H1 (cell line): ENCODE measurements at regions not wholly inside any gene's neighbourhood (a gene's known extent, or its start where the extent isn't known, plus 50 kb on each side); places are given as distances from the start of the nearest gene placed in this dataset.

ENCODE experiments used
- CTCF ChIA-PET: fragments of 300-600 bp; sonication (Branson Sonifier 250); formaldehyde crosslinking; loops from one replicate; lab custom pipeline; 2021; ENCODE audit not compliant: partially characterized antibody; lab: Charles Lee
- POLR2A ChIA-PET: fragments of 300-600 bp; sonication (Branson Sonifier 250); formaldehyde crosslinking; loops from one replicate; lab custom pipeline; 2021; ENCODE audit warnings: inconsistent platforms; ENCODE audit not compliant: partially characterized antibody; lab: Charles Lee
- DNase-seq, 2 experiments: peaks; one replicate each; pipeline versions ENCODE4 v3.0.0 to v3.0.0-alpha.2; 2010 to 2022; ENCODE audit warnings: low spot score in 2 of 2, low read depth in 1 of 2, mixed read lengths in 1 of 2
- FAIRE-seq: peaks from 2 replicates; lab custom pipeline; 2011; peaks lifted over from hg19 to GRCh38; lab: Jason Lieb, UNC
- H2AFZ ChIP-seq: 2 replicates; pipeline ENCODE4 v1.8.1; 2012; ENCODE audit warnings: low read length, inconsistent platforms
- H2AK5ac ChIP-seq: 2 replicates; pipeline ENCODE4 v1.6.1; 2013; ENCODE audit warnings: low read depth, low read length
- H2BK120ac ChIP-seq: replicated peaks from 2 replicates; pipeline ENCODE3; 2013; ENCODE audit warnings: low read depth, low read length, inconsistent platforms
- H2BK12ac ChIP-seq: 2 replicates; pipeline ENCODE4 v1.6.1; 2013; ENCODE audit warnings: low read depth, low read length
- H2BK15ac ChIP-seq: 2 replicates; pipeline ENCODE4 v1.6.1; 2013; ENCODE audit warnings: low read length
- H2BK20ac ChIP-seq: 2 replicates; pipeline ENCODE4 v1.6.1; 2013; ENCODE audit warnings: low read length
- H2BK5ac ChIP-seq: 2 replicates; pipeline ENCODE4 v1.6.1; 2013; ENCODE audit warnings: low read depth, low read length
- H3K14ac ChIP-seq: 2 replicates; pipeline ENCODE4 v1.6.1; 2013; ENCODE audit warnings: inconsistent platforms; ENCODE audit not compliant: insufficient read length
- H3K18ac ChIP-seq: 2 replicates; pipeline ENCODE4 v1.6.1; 2013; ENCODE audit warnings: low read length; ENCODE audit errors: extremely low read depth
- H3K23ac ChIP-seq: 2 replicates; pipeline ENCODE4 v1.6.1; 2013; ENCODE audit warnings: inconsistent platforms; ENCODE audit not compliant: insufficient read length
- H3K23me2 ChIP-seq: 2 replicates; pipeline ENCODE4 v1.6.1; 2013; ENCODE audit warnings: low read depth, low read length
- H3K27ac ChIP-seq: 2 replicates; pipeline ENCODE4 v1.6.1; 2011; ENCODE audit warnings: low read depth, low read length, inconsistent platforms
- H3K27me3 ChIP-seq, 4 experiments: replicated peaks in 1 of 4; 1 replicate in 1 of 4; 2 replicates in 3 of 4; pipeline versions ENCODE4 v1.6.1 to v1.8.1; 2011 to 2013; ENCODE audit warnings: low read length in 3 of 4, mild to moderate bottlenecking in 3 of 4, inconsistent platforms in 2 of 4, mixed read lengths in 2 of 4, moderate library complexity in 1 of 4; ENCODE audit not compliant: control insufficient read depth in 3 of 4, insufficient read depth in 3 of 4; ENCODE audit errors: extremely low read depth in 1 of 4
- H3K36me3 ChIP-seq, 4 experiments: 2 replicates each; pipeline versions ENCODE4 v1.6.1 to v1.8.1; 2011 to 2013; ENCODE audit warnings: mild to moderate bottlenecking in 4 of 4, low read length in 3 of 4, moderate library complexity in 2 of 4, control low read depth in 1 of 4, inconsistent platforms in 1 of 4; ENCODE audit not compliant: insufficient read depth in 4 of 4, control insufficient read depth in 2 of 4
- H3K4ac ChIP-seq: replicated peaks from 2 replicates; pipeline ENCODE3; 2013; ENCODE audit warnings: low read length, low read depth, mixed read lengths, inconsistent platforms; ENCODE audit not compliant: insufficient read length
- H3K4me1 ChIP-seq, 4 experiments: replicated peaks in 1 of 4; 1 replicate in 1 of 4; 2 replicates in 3 of 4; pipeline versions ENCODE4 v1.6.1 to v1.8.1; 2011 to 2013; ENCODE audit warnings: low read length in 3 of 4, inconsistent platforms in 2 of 4, mixed read lengths in 1 of 4; ENCODE audit not compliant: insufficient read depth in 4 of 4, control insufficient read depth in 3 of 4
- H3K4me2 ChIP-seq, 2 experiments: 2 replicates each; pipeline versions ENCODE4 v1.6.1 to v1.8.1; 2011 to 2013; ENCODE audit warnings: low read depth in 2 of 2, low read length in 2 of 2, control low read depth in 1 of 2, inconsistent platforms in 1 of 2, mild to moderate bottlenecking in 1 of 2; ENCODE audit not compliant: insufficient read depth in 1 of 2
- H3K4me3 ChIP-seq, 4 experiments: fragments of 200-600, 300-600 bp in 1 of 4; sonication (generic), shearing (Covaris generic), sonication (Bioruptor Twin) in 1 of 4; 2 replicates each; pipeline versions ENCODE4 v1.5.1 to v1.8.1; 2011 to 2016; ENCODE audit warnings: low read length in 4 of 4, low read depth in 3 of 4, control low read depth in 2 of 4, inconsistent platforms in 2 of 4, mild to moderate bottlenecking in 2 of 4, mixed read lengths in 1 of 4, moderate library complexity in 1 of 4; ENCODE audit not compliant: insufficient read depth in 2 of 4; ENCODE audit errors: extremely low read depth in 1 of 4
- H3K56ac ChIP-seq: replicated peaks from 2 replicates; pipeline ENCODE3; 2013; ENCODE audit warnings: low read depth, mild to moderate bottlenecking, mixed read lengths, low read length, inconsistent platforms; ENCODE audit not compliant: insufficient read length
- H3K79me1 ChIP-seq: 2 replicates; pipeline ENCODE4 v1.6.1; 2013; ENCODE audit warnings: low read depth, low read length, control low read depth
- H3K79me2 ChIP-seq, 2 experiments: 2 replicates each; pipeline versions ENCODE4 v1.6.1 to v1.8.1; 2012 to 2013; ENCODE audit warnings: low read length in 2 of 2, mild to moderate bottlenecking in 2 of 2, inconsistent platforms in 1 of 2; ENCODE audit not compliant: insufficient read depth in 2 of 2, control insufficient read depth in 1 of 2
- H3K9ac ChIP-seq, 4 experiments: replicated peaks in 1 of 4; 1 replicate in 1 of 4; 2 replicates in 3 of 4; pipeline versions ENCODE4 v1.6.1 to v1.8.1; 2011 to 2013; ENCODE audit warnings: low read depth in 3 of 4, low read length in 3 of 4, control low read depth in 2 of 4, mild to moderate bottlenecking in 2 of 4, moderate library complexity in 2 of 4, inconsistent platforms in 1 of 4; ENCODE audit errors: extremely low read depth in 1 of 4
- H3K9me3 ChIP-seq, 2 experiments: 2 replicates each; pipeline versions ENCODE4 v1.6.1 to v1.8.1; 2012 to 2013; ENCODE audit warnings: mild to moderate bottlenecking in 2 of 2, moderate library complexity in 2 of 2, control low read depth in 1 of 2, inconsistent platforms in 1 of 2, low read depth in 1 of 2, low read length in 1 of 2, mixed read lengths in 1 of 2; ENCODE audit not compliant: insufficient read depth in 2 of 2
- H4K20me1 ChIP-seq, 2 experiments: replicated peaks in 1 of 2; 2 replicates each; pipeline versions ENCODE3 to v1.8.1; 2011 to 2013; ENCODE audit warnings: inconsistent platforms in 2 of 2, low read length in 2 of 2, mild to moderate bottlenecking in 1 of 2; ENCODE audit not compliant: insufficient read depth in 2 of 2, control insufficient read depth in 1 of 2
- H4K5ac ChIP-seq: 2 replicates; pipeline ENCODE4 v1.6.1; 2013; ENCODE audit warnings: low read length, low read depth, mixed read lengths, inconsistent platforms; ENCODE audit not compliant: insufficient read length
- H4K8ac ChIP-seq: 2 replicates; pipeline ENCODE4 v1.8.0; 2013; ENCODE audit warnings: mild to moderate bottlenecking, moderate library complexity, low read length, inconsistent platforms; ENCODE audit not compliant: insufficient read depth; ENCODE audit errors: extremely low read depth
- H4K91ac ChIP-seq: replicated peaks from 2 replicates; pipeline ENCODE3; 2013; ENCODE audit warnings: low read length, mixed read lengths, inconsistent platforms; ENCODE audit not compliant: insufficient read length
- BRCA1 ChIP-seq: IDR thresholded peaks from 2 replicates; pipeline ENCODE4 v1.6.1; 2012; ENCODE audit warnings: low read depth, low read length, improper control_type of control experiment
- CHD1 ChIP-seq: IDR thresholded peaks from 2 replicates; pipeline ENCODE4 v1.6.1; 2012; ENCODE audit warnings: low read depth, low read length, improper control_type of control experiment
- EGR1 ChIP-seq: IDR thresholded peaks from 2 replicates; pipeline ENCODE4 v1.6.1; 2011; ENCODE audit warnings: low read depth, low read length, borderline replicate concordance
- GTF2F1 ChIP-seq: IDR thresholded peaks from 2 replicates; pipeline ENCODE4 v1.6.1; 2012; ENCODE audit warnings: low read depth, low read length, improper control_type of control experiment, borderline replicate concordance
- HDAC2 ChIP-seq, 2 experiments: fragments of 300-600 bp in 1 of 2; sonication (generic) in 1 of 2; IDR thresholded peaks; 2 replicates each; pipeline ENCODE4 v1.6.1; 2011 to 2012; ENCODE audit warnings: low read depth in 2 of 2, low read length in 2 of 2, mild to moderate bottlenecking in 2 of 2, moderate library complexity in 2 of 2, borderline replicate concordance in 1 of 2, inconsistent platforms in 1 of 2
- HDAC6 ChIP-seq: IDR thresholded peaks from one replicate; pipeline ENCODE4 v1.7.1; 2012; ENCODE audit warnings: low read depth, mild to moderate bottlenecking, inconsistent platforms, low read length, moderate library complexity
- KDM1A ChIP-seq: fragments of 200-600, 300-600 bp; sonication (generic); IDR thresholded peaks from 2 replicates; pipeline ENCODE4 v1.7.1; 2016; ENCODE audit warnings: mild to moderate bottlenecking, low read length, borderline replicate concordance
- MAFK ChIP-seq: IDR thresholded peaks from 2 replicates; pipeline ENCODE4 v1.6.1; 2012; ENCODE audit warnings: low read depth, mild to moderate bottlenecking, improper control_type of control experiment, low read length
- POU5F1 ChIP-seq: IDR thresholded peaks from 2 replicates; pipeline ENCODE4 v1.6.1; 2011; ENCODE audit warnings: low read depth, mild to moderate bottlenecking, low read length, moderate library complexity
- SP1 ChIP-seq: IDR thresholded peaks from 2 replicates; pipeline ENCODE4 v1.6.1; 2011; ENCODE audit warnings: low read depth, low read length
- SP4 ChIP-seq: IDR thresholded peaks from 2 replicates; pipeline ENCODE4 v1.6.1; 2012; ENCODE audit warnings: low read length, inconsistent platforms
- TCF12 ChIP-seq: IDR thresholded peaks from 2 replicates; pipeline ENCODE4 v1.6.1; 2011; ENCODE audit warnings: low read depth, mild to moderate bottlenecking, low read length
- WGBS, 2 experiments: shearing (Covaris generic) in 1 of 2; methylation state at CpG; one replicate each; pipeline versions ENCODE4 v1.1.6 to v1.1.7; 2013 to 2015; ENCODE audit warnings: low lambda C conversion rate in 2 of 2, mixed read lengths in 2 of 2, inconsistent platforms in 1 of 2, low coverage in 1 of 2, missing lambda C conversion rate in 1 of 2; ENCODE audit not compliant: insufficient replicate concordance in 2 of 2, insufficient coverage in 1 of 2, insufficient read length in 1 of 2; ENCODE audit errors: extremely low coverage in 1 of 2, missing lambda C conversion rate in 1 of 2; 5-methylcytosine and 5-hydroxymethylcytosine counted together
- TF ChIP-seq, protein P1 (sequence below): IDR thresholded peaks from 2 replicates; pipeline ENCODE4 v1.6.1; 2011; ENCODE audit warnings: low read depth, mild to moderate bottlenecking, low read length; ENCODE audit not compliant: insufficient read depth

DNA sequence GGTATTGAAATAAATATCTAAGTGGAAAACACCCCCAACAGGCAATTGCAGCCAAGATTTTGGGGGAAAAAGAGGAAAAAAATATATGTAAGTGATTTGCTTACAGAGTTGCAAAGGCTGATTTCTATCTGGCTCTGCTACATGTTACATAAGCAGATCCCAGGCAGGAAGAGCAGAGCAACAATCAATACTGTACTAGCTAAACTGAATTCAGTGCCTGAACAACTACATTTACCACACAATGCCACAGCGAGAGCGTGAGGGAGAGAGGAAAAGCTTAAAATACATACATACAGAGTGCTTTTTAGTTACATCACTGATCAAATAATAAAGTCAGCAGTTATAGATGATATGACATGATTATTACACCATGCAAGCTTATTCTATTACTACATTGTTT is 665.6 kb upstream of the ARGLU1 start (continued):
- TF ChIP-seq CHD1: no peak

DNA sequence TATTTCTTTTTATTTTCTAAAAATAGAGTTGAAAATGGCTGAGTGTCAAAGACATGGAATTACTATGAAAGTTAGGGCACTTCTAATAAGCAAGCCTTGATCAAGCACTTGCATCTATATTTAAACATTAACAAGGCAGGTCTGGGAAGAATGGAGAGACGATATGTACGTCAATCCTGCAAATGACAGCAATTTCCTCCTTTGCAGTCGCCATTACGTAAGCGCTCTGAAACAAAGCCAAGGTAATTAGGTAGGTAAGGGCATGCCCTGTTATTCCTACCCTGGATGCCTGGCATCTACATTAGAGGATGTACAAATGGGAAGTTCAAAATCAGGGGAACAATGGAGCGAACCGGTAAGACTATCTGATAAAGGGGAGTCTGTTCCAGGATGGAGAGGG is 664.0 kb upstream of the ARGLU1 start:
- Histone ChIP-seq H3K9ac (no peak overlapping the region), H3K4me2 (no peak overlapping the region), H4K20me1 (no peaks in the 10 kb centered on the region), H4K5ac (no peak overlapping the region), H3K79me1 (no peaks in the 10 kb centered on the region), H3K79me2 (no peaks in the 10 kb centered on the region), H3K4me1 (no peaks in the 10 kb centered on the region), H3K36me3 (no peaks in the 10 kb centered on the region), H2BK12ac (no peak overlapping the region), H4K91ac (no peak overlapping the region), H2BK120ac (no peak overlapping the region), H3K23me2 (no peaks in the 10 kb centered on the region), H3K27me3 (no peaks in the 10 kb centered on the region), H2BK5ac (no peak overlapping the region), H2AK5ac (no peak overlapping the region), H2BK15ac (no peak overlapping the region), H2AFZ (no peak overlapping the region), H3K18ac (no peak overlapping the region), H3K4me3 (no peak overlapping the region), H4K8ac (no peak overlapping the region), H2BK20ac (no peak overlapping the region), H3K27ac (no peak overlapping the region), H3K23ac (no peak overlapping the region), H3K9me3 (no peaks in the 10 kb centered on the region), H3K14ac (no peak overlapping the region), H3K4ac (no peak overlapping the region), H3K56ac (no peak overlapping the region)
- FAIRE-seq (no peak), DNase-seq (no peak)
- WGBS, 2 experiments: 90% methylated on average over 7 of the region's 7 CpGs; no CpG with 5 or more reads in 1 of the 2 experiments
- CTCF ChIA-PET: interaction anchor here (1.1 to 1.5 kb wide), 3 partner anchors 14 to 418 kb away, joined by 3 read pairs; no protein-coding TSS in a partner anchor
- POLR2A ChIA-PET: no interaction called here
- TF ChIP-seq EGR1: no peak
- no peak for TF ChIP-seq POU5F1
- TF ChIP-seq GTF2F1: no peak
- no peak for TF ChIP-seq HDAC2 (IDR thresholded peaks at IDR 0.05; ENCODE audit: borderline replicate concordance in 1 of 2, low read depth in 2 of 2, low read length in 2 of 2)
- no peak for TF ChIP-seq SP1
- no peak for TF ChIP-seq BRCA1
- TF ChIP-seq HDAC6: no peak
- TF ChIP-seq KDM1A: no peak
- no peak for TF ChIP-seq SP4
- TF ChIP-seq, protein P1, sequence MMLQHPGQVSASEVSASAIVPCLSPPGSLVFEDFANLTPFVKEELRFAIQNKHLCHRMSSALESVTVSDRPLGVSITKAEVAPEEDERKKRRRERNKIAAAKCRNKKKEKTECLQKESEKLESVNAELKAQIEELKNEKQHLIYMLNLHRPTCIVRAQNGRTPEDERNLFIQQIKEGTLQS: no peak
- TF ChIP-seq TCF12: no peak
- no peak for TF ChIP-seq MAFK
